COLO668 (cell line): ENCODE measurements at regions not wholly inside any gene's neighbourhood (a gene's known extent, or its start where the extent isn't known, plus 50 kb on each side); places are given as distances from the start of the nearest gene placed in this dataset.
A peak's percentile ranks its signal among the peaks of the same experiment; 100 is the strongest.

Experiments used
- DNase-seq: peaks from one replicate; lab custom pipeline; 2025; ENCODE audit not compliant: unreplicated experiment; lab: John Stamatoyannopoulos, UW

GRCh38 chrX:38856670-38857265 lies 55.5 kb downstream of the MID1IP1 start:
- DNase-seq = no peak

DNA sequence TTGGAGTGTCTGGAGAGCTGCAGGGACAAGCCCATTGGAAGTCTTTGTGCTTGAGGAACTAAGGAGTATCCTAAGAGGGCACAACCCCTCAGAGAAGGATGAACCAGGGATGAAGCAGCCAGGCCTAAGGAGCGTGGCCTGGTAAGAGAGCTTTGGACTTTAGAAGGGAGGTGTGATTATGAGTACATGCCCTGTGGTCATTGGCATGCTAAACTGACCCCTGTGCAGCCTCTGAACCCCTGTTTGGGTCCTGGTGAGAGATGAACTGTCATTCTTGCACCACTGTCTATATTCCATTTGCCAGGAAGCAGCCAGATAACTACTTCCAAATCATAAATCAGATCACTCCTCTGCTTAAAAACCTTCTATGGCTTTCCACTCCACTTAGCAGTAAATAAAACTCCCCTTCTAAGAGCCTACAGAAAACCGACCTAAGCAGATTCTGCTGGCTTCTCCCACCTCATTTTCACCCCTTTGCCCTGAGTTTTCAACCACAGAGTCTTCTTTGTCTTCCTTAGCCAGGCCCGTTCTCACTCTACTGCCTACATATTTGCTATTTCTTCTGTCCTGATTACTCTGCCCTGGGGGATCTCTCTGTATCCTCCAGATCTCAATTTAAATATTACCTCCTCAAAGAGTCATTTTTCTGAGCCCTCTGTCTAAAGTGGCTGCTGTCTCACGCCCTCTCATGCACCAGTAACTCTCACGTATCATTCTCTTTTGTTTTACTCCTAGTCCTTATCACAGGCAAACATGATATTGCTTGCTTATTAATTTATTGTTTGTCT lies 56.7 kb downstream of the MID1IP1 start:
- DNase-seq = no peak

- DNase-seq = no peak
Measured at GRCh38 chrX:38859602-38860001, 58.3 kb downstream of the MID1IP1 start.

DNA sequence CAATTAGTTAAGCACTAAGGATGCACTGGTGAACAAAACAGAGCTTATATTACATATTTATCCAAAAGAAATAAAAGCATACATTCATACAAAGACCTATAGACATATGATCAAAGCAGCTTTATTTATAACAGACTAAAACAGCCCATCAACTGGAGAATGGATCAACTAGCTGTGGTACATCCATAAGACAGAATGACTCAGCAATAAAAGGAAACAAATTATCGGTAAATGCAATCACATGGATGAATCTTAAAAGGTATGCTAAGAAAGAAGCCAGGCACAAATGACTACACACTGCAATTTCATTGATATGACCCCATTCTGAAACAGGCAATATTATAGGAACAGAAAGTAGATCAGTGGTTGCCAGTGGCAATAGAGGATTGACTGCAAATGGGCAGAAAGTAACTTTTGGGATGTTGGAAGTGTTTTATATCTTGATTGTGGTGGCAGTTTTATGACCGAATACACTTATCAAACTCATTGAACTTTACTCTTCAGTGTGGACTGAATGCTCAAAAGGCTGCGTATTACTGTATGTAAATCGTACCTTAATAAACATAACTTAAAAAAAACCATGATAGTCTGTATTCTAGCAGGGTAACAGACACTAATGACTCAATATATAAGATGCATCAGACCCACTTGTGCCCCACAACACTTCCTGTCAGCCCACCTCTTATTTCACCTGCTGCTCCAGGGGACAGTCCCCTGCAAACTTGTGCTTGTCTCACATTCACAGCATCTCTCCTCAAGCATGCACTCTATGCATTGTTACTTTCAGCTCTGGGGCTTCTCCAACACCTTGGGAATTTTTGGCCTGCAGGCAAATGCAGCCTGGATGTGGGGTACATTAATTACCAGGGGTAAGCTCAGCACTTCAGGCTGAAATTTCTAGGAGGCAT lies 59.1 kb downstream of the MID1IP1 start:
- no peak for DNase-seq

DNA sequence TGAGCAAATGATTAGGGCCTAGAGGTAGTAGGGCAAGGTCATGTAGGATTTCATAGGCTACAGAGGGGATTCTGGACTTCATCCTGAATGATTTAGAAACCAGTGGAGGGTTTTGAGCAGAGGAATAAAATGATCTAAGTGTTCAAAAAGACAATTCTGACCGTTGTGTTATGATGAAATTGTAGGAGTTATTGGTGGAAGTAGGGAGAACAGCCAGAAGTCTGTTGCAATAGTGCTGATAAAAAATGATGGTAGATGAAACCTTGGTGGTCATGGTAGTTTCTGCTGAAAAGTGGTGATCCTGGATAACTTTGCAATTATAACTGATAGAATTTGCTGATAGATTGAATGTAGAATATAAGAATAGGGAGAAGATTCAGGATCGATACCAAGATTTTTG lies 60.2 kb downstream of the MID1IP1 start:
- no peak for DNase-seq

DNA sequence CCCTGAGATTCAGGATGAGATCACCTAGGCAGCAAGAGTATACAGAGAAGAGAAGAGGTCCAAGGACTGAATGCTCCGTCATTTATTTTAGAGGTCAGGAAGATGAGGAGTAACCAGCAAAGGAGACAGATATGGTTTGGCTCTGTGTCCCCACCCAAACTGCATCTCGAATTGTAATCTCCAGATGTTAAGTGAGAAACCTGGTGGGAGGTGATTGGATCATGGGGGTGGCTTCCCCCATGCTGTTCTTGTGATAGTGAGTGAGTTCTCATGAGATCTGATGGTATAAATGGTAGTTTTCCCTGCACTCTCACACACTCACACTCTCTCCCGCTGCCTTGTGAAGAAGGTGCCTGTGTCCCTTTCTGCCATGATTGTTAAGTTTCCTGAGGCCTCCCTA lies 60.8 kb downstream of the MID1IP1 start:
- no peak for DNase-seq

GRCh38 chrX:38864165-38864564 lies 62.9 kb downstream of the MID1IP1 start:
- DNase-seq = no peak

DNA sequence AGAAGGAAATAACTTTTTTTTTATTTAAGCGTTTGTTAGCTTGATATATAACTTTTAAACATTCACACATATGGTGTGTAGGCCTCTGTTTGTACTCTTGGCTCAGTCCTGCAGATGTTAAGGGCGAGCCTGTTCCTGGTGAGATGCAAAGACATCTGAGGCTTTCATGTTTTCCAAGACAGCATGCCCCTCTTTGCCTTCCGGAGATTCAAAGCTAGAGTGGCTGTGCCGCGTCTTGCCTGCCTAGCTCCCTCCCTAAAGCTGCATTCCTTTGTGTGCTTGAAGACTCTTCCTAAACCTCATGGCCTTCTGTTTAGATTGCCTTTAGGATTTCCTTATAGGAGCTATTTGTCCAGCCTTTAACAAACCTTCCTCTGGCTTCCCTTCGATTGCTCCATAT lies 67.1 kb downstream of the MID1IP1 start:
- DNase-seq = no peak

DNA sequence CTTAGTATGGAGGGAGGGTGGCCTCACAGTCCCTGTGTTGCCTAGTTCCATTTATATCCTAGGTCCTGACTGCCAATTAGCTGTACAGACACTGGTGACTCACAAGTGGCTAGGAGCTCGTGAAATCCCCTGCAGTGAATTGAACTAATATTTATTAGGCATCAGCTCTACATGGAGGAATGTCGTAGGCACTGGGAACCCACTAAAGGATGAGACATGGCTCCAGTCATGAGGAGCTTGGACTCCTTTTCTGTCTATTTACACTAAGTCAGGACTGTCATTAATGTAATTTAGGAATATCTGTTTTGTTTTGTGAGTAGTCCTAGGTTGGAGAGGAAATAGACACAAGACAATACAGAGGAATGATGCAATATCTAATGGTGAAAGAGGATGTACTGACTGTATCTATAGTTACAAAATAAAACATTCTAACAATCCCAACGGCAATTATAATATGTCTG lies 67.7 kb downstream of the MID1IP1 start:
- DNase-seq = no peak

GRCh38 chrX:38870361-38870895 lies 69.2 kb downstream of the MID1IP1 start:
- no peak for DNase-seq

GRCh38 chrX:38871129-38872029 lies 70.1 kb downstream of the MID1IP1 start:
- DNase-seq = peak; percentile 26

GRCh38 chrX:38877366-38877765 lies 76.1 kb downstream of the MID1IP1 start:
- DNase-seq = no peak

DNA sequence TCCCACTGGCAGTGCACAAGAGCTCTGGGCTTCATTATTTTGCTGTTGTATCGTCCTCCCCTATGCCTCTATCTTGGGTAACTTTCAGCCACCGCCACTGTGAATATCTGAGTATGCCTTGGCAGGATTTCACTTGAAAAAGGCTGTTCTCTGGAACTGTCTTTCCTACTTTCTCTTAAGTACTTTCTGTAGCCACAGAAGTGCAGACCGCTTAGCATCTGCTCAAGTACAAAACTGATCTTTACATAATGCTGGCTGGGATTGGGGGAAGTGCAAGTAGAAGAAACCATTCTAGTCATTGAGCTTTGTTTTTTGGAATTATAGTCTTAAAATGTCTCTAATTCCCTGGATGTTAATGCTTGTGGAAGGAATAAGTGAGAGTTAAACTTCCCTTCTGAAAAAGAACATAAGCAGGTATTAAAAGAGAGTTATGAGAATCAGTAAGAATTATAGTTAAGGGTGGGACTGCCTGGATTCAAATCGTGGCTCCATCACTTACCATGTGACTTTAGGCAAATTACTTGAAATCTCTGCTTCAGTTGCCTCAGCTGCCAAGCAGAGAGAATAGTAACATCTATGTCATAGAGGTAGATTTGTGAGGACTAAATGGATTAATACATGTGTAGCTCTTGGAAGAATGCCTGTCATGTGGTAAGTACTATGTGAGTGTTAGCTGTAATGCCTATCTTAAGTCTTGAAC lies 77.5 kb downstream of the MID1IP1 start:
- DNase-seq = no peak

DNA sequence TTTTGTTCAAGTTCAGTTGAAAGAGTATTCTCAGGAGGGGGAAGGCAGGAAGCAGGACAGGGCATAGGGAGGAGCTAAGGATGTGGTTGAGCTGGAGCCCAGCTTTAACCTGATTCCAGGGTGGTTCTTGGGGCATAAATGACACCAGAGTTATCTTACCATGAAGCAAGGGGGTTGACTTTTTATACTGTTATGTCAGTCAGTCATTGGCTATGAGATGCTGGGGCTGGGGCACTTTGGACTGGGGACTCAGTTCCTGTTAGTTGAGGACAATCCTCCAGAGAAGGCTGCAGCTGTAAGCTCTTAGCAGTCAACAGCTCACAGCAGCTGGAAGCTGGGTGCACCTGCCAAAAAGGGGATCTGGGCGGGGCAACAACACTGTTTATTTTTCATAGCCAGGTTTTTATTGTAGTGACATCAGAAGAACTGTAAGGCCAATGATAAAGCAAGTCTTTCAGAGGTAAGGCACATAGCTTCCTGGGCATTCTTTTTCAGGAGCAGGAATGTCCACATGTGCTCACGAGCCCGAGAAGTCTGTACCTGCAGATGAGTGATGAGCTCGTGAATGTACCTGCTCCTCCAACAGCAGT lies 78.5 kb downstream of the MID1IP1 start:
- DNase-seq = peak; percentile 79

DNA sequence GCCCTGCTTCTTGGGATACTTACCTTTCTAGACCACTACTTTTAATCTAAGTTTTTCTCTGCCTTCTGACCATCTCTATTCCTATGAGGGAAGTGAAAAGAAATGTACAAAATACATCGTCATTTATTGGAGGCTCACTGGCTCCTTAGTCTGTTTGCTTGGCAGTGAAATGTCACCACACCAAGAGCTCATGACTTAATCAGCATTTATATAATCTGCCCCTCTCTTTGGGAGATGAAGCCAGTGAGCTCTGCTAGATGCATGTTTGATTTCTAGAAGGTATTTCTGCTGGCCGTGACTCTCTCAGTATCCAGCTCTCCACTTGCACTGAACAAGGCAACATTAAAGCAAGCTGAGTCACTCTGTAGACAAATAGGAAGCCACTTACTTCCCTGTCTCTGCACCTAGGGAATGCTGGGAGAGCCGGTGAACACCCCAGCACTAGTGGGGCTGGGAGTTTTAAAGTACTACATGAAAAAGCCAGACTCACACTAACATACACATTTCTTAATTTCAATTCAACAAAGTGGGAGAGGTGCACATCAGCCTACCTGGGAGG lies 79.1 kb downstream of the MID1IP1 start:
- peak; percentile 5 for DNase-seq

DNA sequence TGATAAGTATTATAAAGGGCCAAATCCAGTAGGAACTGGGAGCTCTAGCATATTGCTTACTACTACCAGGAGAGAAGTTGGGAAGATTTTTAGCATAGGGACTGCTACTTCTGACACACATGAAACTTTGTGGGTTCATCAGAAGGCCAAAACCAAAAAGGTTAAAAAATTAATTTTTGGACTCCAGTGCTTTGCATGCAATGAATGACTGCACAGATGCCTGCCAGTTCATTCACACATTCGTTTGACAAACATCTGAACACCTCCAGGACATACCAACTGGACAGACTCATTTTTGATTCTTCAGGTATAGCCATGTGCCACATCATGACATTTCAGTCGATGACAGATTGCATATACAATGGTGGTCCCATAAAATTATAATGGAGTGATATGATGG lies 79.8 kb downstream of the MID1IP1 start:
- no peak for DNase-seq

DNA sequence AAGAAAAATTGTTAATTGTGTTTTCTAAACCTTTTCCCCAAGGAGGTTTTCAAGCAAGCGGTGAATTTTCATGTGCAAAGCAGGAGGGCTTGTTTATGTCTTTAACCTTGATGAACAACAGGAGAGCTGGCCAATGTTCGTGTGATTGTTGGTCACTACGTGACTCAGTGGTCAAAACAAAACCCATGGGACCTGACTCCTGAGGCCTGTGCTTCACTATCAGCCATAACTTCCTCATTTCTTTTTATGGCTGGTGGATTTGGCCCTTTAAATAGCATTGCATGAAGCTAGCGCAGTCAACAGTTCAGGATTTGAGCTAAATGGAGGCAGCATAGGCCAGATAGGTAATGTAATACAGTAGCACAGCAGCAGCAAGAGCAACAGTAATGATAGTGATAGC lies 80.5 kb downstream of the MID1IP1 start:
- DNase-seq = no peak

- no peak for DNase-seq
Measured at GRCh38 chrX:38882894-38883626, 81.8 kb downstream of the MID1IP1 start.
